GM06990 (cell line): ENCODE measurements at regions not wholly inside any gene's neighbourhood (a gene's known extent, or its start where the extent isn't known, plus 50 kb on each side); places are given as distances from the start of the nearest gene placed in this dataset.
A peak's percentile ranks its signal among the peaks of the same experiment; 100 is the strongest.
"Not testable (repeated sequence)": the region's sequence is repeated elsewhere in the genome, so short reads cannot be mapped to it uniquely, and the experiment has no call there.

ENCODE experiments used
- DNase-seq: peaks from one replicate; pipeline ENCODE4 v3.0.0-alpha.2; 2011; ENCODE audit not compliant: insufficient read length; ENCODE audit errors: extremely low read depth
- H3K27me3 ChIP-seq: replicated peaks from 2 replicates; pipeline ENCODE4 v1.6.0; 2011; ENCODE audit warnings: low read length; ENCODE audit not compliant: control insufficient read depth, insufficient read depth
- H3K36me3 ChIP-seq: 2 replicates; pipeline ENCODE4 v1.5.1; 2011; ENCODE audit warnings: low read length; ENCODE audit not compliant: control insufficient read depth, insufficient read depth
- H3K4me3 ChIP-seq: replicated peaks from 2 replicates; pipeline ENCODE4 v1.5.1; 2011; ENCODE audit warnings: low read depth, mild to moderate bottlenecking, control low read depth, low read length
- CTCF ChIP-seq: IDR thresholded peaks from 2 replicates; pipeline ENCODE4 v1.5.1; 2011; ENCODE audit warnings: low read length, control low read depth, mild to moderate bottlenecking, inconsistent platforms; ENCODE audit not compliant: insufficient read depth, poor library complexity, severe bottlenecking

- no peak for DNase-seq
- H3K36me3 ChIP-seq: no peaks in the 10 kb centered on the region
- no peak overlapping the region for H3K4me3 ChIP-seq
- H3K27me3 ChIP-seq: no peaks in the 10 kb centered on the region
- no peak for TF ChIP-seq CTCF
Measured at GRCh38 chr14:106808458-106808857, 1282.1 kb downstream of the TMEM121 start.

GRCh38 chr14:106808907-106809306, 1282.5 kb downstream of the TMEM121 start:
- Histone ChIP-seq H3K36me3 (no peaks in the 10 kb centered on the region), H3K4me3 (no peak overlapping the region), H3K27me3 (no peaks in the 10 kb centered on the region)
- DNase-seq: no peak
- no peak for TF ChIP-seq CTCF

GRCh38 chr14:106809615-106810014, 1283.2 kb downstream of the TMEM121 start:
- no peak for TF ChIP-seq CTCF
- Histone ChIP-seq H3K4me3 (no peak overlapping the region), H3K36me3 (no peaks in the 10 kb centered on the region), H3K27me3 (no peaks in the 10 kb centered on the region)
- no peak for DNase-seq

GRCh38 chr14:106810168-106810567, 1283.8 kb downstream of the TMEM121 start:
- H3K4me3 ChIP-seq, H3K36me3 ChIP-seq, H3K27me3 ChIP-seq, DNase-seq: not testable (repeated sequence)
- TF ChIP-seq CTCF: peak; percentile 48

- no peak for DNase-seq
- Histone ChIP-seq H3K27me3 (no peaks in the 10 kb centered on the region), H3K36me3 (no peaks in the 10 kb centered on the region), H3K4me3 (no peak overlapping the region)
- no peak for TF ChIP-seq CTCF
Measured at GRCh38 chr14:106811162-106811561, 1284.8 kb downstream of the TMEM121 start.

GRCh38 chr14:106812788-106813476, 1286.5 kb downstream of the TMEM121 start:
- no peak for DNase-seq
- H3K36me3 ChIP-seq: no peaks in the 10 kb centered on the region
- H3K4me3 ChIP-seq: no peak overlapping the region
- no peaks in the 10 kb centered on the region for H3K27me3 ChIP-seq
- TF ChIP-seq CTCF: no peak
